Activated naive CD8-positive, alpha-beta T cell treated with anti-CD3 and anti-CD28 coated beads, Interleukin-2, amount 10 ng/mL, durations not matched to agents 7 days and 5 days (primary cell): ENCODE measurements at regions not wholly inside any gene's neighbourhood (a gene's known extent, or its start where the extent isn't known, plus 50 kb on each side); places are given as distances from the start of the nearest gene placed in this dataset.
"Not testable (repeated sequence)": the region's sequence is repeated elsewhere in the genome, so short reads cannot be mapped to it uniquely, and the experiment has no call there.

Source experiments
- ATAC-seq: fragments of 150-1000 bp; cut with Tn5 transposase; one replicate; pipeline ENCODE4 v1.10.0; 2021; ENCODE audit warnings: low read depth, moderate library complexity
- POLR2A ChIA-PET: fragments of 350-600 bp; sonication (Branson Sonifier 250); formaldehyde crosslinking; loops from one replicate; lab custom pipeline; 2021; ENCODE audit warnings: antibody characterized with exemption; lab: Charles Lee
- DNase-seq: peaks from one replicate; pipeline ENCODE4 v3.0.0; 2021
- H3K27ac Mint-ChIP-seq: one replicate; pipeline ENCODE4 v1.8.0; 2022; ENCODE audit warnings: mild to moderate bottlenecking, mixed read lengths
- H3K27me3 Mint-ChIP-seq: one replicate; pipeline ENCODE4 v1.8.0; 2022; ENCODE audit warnings: mild to moderate bottlenecking, moderate library complexity, mixed read lengths
- H3K36me3 Mint-ChIP-seq: one replicate; pipeline ENCODE4 v1.8.0; 2021; ENCODE audit warnings: mild to moderate bottlenecking, mixed read lengths
- H3K4me1 Mint-ChIP-seq: one replicate; pipeline ENCODE4 v1.8.0; 2021; ENCODE audit warnings: mixed read lengths
- H3K4me3 Mint-ChIP-seq: one replicate; pipeline ENCODE4 v1.8.0; 2022; ENCODE audit warnings: mild to moderate bottlenecking, moderate library complexity, mixed read lengths
- H3K9me3 Mint-ChIP-seq: one replicate; pipeline ENCODE4 v1.8.0; 2021; ENCODE audit warnings: mixed read lengths

GRCh38 chr15:70523192-70523591, 240.2 kb downstream of the UACA start:
- Mint-ChIP-seq H3K27me3 (peaks cover 2% of the 10 kb centered on the region), H3K4me1 (peaks cover 16% of the 10 kb centered on the region), H3K36me3 (peaks cover 5% of the 10 kb centered on the region), H3K4me3 (no peak overlapping the region), H3K27ac (no peak overlapping the region), H3K9me3 (no peaks in the 10 kb centered on the region)
- POLR2A ChIA-PET: interaction anchor here (1.8 kb wide), 1 partner anchor 12 kb away, joined by 4 read pairs; no protein-coding TSS in a partner anchor
- no peak for DNase-seq
- no peak for ATAC-seq

GRCh38 chr15:70522323-70522966, 240.9 kb downstream of the UACA start:
- Mint-ChIP-seq H3K9me3 (no peaks in the 10 kb centered on the region), H3K36me3 (peaks cover 1% of the 10 kb centered on the region), H3K27me3 (peaks cover 2% of the 10 kb centered on the region), H3K4me1 (peaks cover 10% of the 10 kb centered on the region), H3K27ac (no peak overlapping the region), H3K4me3 (no peak overlapping the region)
- DNase-seq (no peak), ATAC-seq (no peak)
- POLR2A ChIA-PET: interaction anchor here (1.8 kb wide), 1 partner anchor 13 kb away, joined by 4 read pairs; no protein-coding TSS in a partner anchor

- peaks cover 2% of the 10 kb centered on the region for H3K27me3 Mint-ChIP-seq
- POLR2A ChIA-PET: interaction anchor here (1.8 kb wide), 1 partner anchor 13 kb away, joined by 4 read pairs; no protein-coding TSS in a partner anchor
- no peak for ATAC-seq
These were observed 241.6 kb downstream of the UACA start for GRCh38 chr15:70521576-70522322.

GRCh38 chr15:70519616-70520015, 243.7 kb downstream of the UACA start:
- POLR2A ChIA-PET: no interaction called here
- H3K27me3 Mint-ChIP-seq: peaks cover 4% of the 10 kb centered on the region
- DNase-seq: peak; percentile 12
- no peaks in the 10 kb centered on the region for H3K9me3 Mint-ChIP-seq
- H3K4me1 Mint-ChIP-seq: peaks cover 3% of the 10 kb centered on the region
- no peak overlapping the region for H3K27ac Mint-ChIP-seq
- ATAC-seq: no peak
- no peaks in the 10 kb centered on the region for H3K36me3 Mint-ChIP-seq
- H3K4me3 Mint-ChIP-seq: no peak overlapping the region

More at GRCh38 chr15:70521576-70522322, 241.6 kb downstream of the UACA start:
- Mint-ChIP-seq H3K9me3 (no peaks in the 10 kb centered on the region), H3K27ac (no peak overlapping the region), H3K4me1 (peaks cover 7% of the 10 kb centered on the region), H3K36me3 (peaks cover under 1% of the 10 kb centered on the region), H3K4me3 (no peak overlapping the region)
- DNase-seq: no peak

- POLR2A ChIA-PET: no interaction called here
- Mint-ChIP-seq H3K36me3 (no peaks in the 10 kb centered on the region), H3K27ac (no peak overlapping the region), H3K27me3 (peaks cover 9% of the 10 kb centered on the region), H3K9me3 (no peaks in the 10 kb centered on the region), H3K4me3 (no peak overlapping the region), H3K4me1 (peaks cover 3% of the 10 kb centered on the region)
- ATAC-seq: no peak
- DNase-seq: peak; percentile 10
These were observed 244.4 kb downstream of the UACA start for GRCh38 chr15:70519004-70519365.

- Mint-ChIP-seq H3K27me3 (peaks cover 9% of the 10 kb centered on the region), H3K9me3 (no peaks in the 10 kb centered on the region), H3K27ac (no peak overlapping the region), H3K36me3 (no peaks in the 10 kb centered on the region), H3K4me3 (no peak overlapping the region), H3K4me1 (peaks cover 3% of the 10 kb centered on the region)
- DNase-seq (peak; percentile 22), ATAC-seq (no peak)
- POLR2A ChIA-PET: no interaction called here
These were observed 245.0 kb downstream of the UACA start for GRCh38 chr15:70518201-70519003.

- POLR2A ChIA-PET: no interaction called here
- Mint-ChIP-seq H3K27me3 (peaks cover 9% of the 10 kb centered on the region), H3K36me3 (no peaks in the 10 kb centered on the region)
These were observed 246.2 kb downstream of the UACA start for GRCh38 chr15:70517194-70517590.

GRCh38 chr15:70516408-70517193, 246.8 kb downstream of the UACA start:
- no peak overlapping the region for H3K4me3 Mint-ChIP-seq
- peaks cover 4% of the 10 kb centered on the region for H3K4me1 Mint-ChIP-seq
- ATAC-seq (no peak), DNase-seq (no peak)
- peaks cover 9% of the 10 kb centered on the region for H3K27me3 Mint-ChIP-seq
- H3K9me3 Mint-ChIP-seq: peaks cover under 1% of the 10 kb centered on the region
- POLR2A ChIA-PET: no interaction called here
- H3K36me3 Mint-ChIP-seq: peaks cover 3% of the 10 kb centered on the region
- no peak overlapping the region for H3K27ac Mint-ChIP-seq

More at GRCh38 chr15:70517194-70517590, 246.2 kb downstream of the UACA start:
- ATAC-seq (no peak), DNase-seq (no peak)
- no peak overlapping the region for H3K4me3 Mint-ChIP-seq
- H3K9me3 Mint-ChIP-seq: no peaks in the 10 kb centered on the region
- no peak overlapping the region for H3K27ac Mint-ChIP-seq
- H3K4me1 Mint-ChIP-seq: peaks cover 4% of the 10 kb centered on the region

GRCh38 chr15:70514251-70514650, 249.1 kb downstream of the UACA start:
- H3K27me3 Mint-ChIP-seq: peaks cover 7% of the 10 kb centered on the region
- DNase-seq (no peak), ATAC-seq (no peak)
- POLR2A ChIA-PET: no interaction called here
- no peak overlapping the region for H3K27ac Mint-ChIP-seq
- H3K4me3 Mint-ChIP-seq: no peak overlapping the region
- H3K36me3 Mint-ChIP-seq: peaks cover 23% of the 10 kb centered on the region
- peaks cover 11% of the 10 kb centered on the region for H3K4me1 Mint-ChIP-seq
- H3K9me3 Mint-ChIP-seq: peaks cover 14% of the 10 kb centered on the region

GRCh38 chr15:70513819-70514218, 249.5 kb downstream of the UACA start:
- Mint-ChIP-seq H3K4me3 (no peak overlapping the region), H3K4me1 (peaks cover 14% of the 10 kb centered on the region), H3K27me3 (peaks cover 7% of the 10 kb centered on the region), H3K27ac (no peak overlapping the region), H3K36me3 (peaks cover 23% of the 10 kb centered on the region), H3K9me3 (peaks cover 14% of the 10 kb centered on the region)
- ATAC-seq: no peak
- POLR2A ChIA-PET: no interaction called here
- DNase-seq: no peak

GRCh38 chr15:70512772-70513362, 250.5 kb downstream of the UACA start:
- peaks cover 14% of the 10 kb centered on the region for H3K9me3 Mint-ChIP-seq
- H3K27ac Mint-ChIP-seq: no peak overlapping the region
- POLR2A ChIA-PET: no interaction called here
- peaks cover 23% of the 10 kb centered on the region for H3K36me3 Mint-ChIP-seq
- H3K4me3 Mint-ChIP-seq: no peak overlapping the region
- DNase-seq: peak; percentile 69
- peaks cover 22% of the 10 kb centered on the region for H3K4me1 Mint-ChIP-seq
- peak; percentile 92 for ATAC-seq
- H3K27me3 Mint-ChIP-seq: peaks cover 7% of the 10 kb centered on the region

GRCh38 chr15:70511972-70512587, 251.3 kb downstream of the UACA start:
- H3K4me1 Mint-ChIP-seq: peaks cover 26% of the 10 kb centered on the region
- H3K36me3 Mint-ChIP-seq: peaks cover 23% of the 10 kb centered on the region
- ATAC-seq, H3K4me3 Mint-ChIP-seq, DNase-seq, H3K27me3 Mint-ChIP-seq, POLR2A ChIA-PET, H3K27ac Mint-ChIP-seq: not testable (repeated sequence)
- H3K9me3 Mint-ChIP-seq: peaks cover 14% of the 10 kb centered on the region
